Gastrocnemius medialis (tissue), 4 donors: ENCODE measurements at regions not wholly inside any gene's neighbourhood (a gene's known extent, or its start where the extent isn't known, plus 50 kb on each side); places are given as distances from the start of the nearest gene placed in this dataset.

Experiments
- ATAC-seq, 2 donors: fragments of 150-250 bp; one replicate each; pipeline ENCODE4 v1.9.1; 2016
- DNase-seq, 2 donors: peaks; one replicate each; pipeline ENCODE4 v3.0.0-alpha.2; 2019
- H3K27ac ChIP-seq, 4 donors: fragments of 200-600 bp; sonication (generic); 1 replicate in 1 of 4; 2 replicates in 3 of 4; pipeline ENCODE4 v1.5.1; 2016 to 2018; ENCODE audit warnings: mild to moderate bottlenecking in 2 of 4, moderate library complexity in 1 of 4
- H3K27me3 ChIP-seq, 3 donors: fragments of 200-600 bp; sonication (generic) in 2 of 3; 1 replicate in 1 of 3; 2 replicates in 2 of 3; pipeline versions ENCODE4 v1.5.1 to v1.6.0; 2016 to 2019; ENCODE audit warnings: mild to moderate bottlenecking in 1 of 3, moderate library complexity in 1 of 3
- H3K36me3 ChIP-seq, 2 donors: fragments of 200-600 bp; sonication (generic) in 1 of 2; one replicate each; pipeline ENCODE4 v1.5.1; 2017 to 2018
- H3K4me1 ChIP-seq, 2 donors: fragments of 200-600 bp; sonication (generic) in 1 of 2; one replicate each; pipeline ENCODE4 v1.5.1; 2016 to 2017; ENCODE audit warnings: mild to moderate bottlenecking in 2 of 2
- H3K4me3 ChIP-seq, 4 donors: fragments of 200-600 bp; sonication (generic) in 3 of 4; 1 replicate in 1 of 4; 2 replicates in 3 of 4; pipeline ENCODE4 v1.5.1; 2016 to 2019; ENCODE audit warnings: mild to moderate bottlenecking in 2 of 4
- H3K9me3 ChIP-seq, 3 donors: fragments of 200-600 bp; sonication (generic) in 2 of 3; 1 replicate in 1 of 3; 2 replicates in 2 of 3; pipeline ENCODE4 v1.5.1; 2016 to 2019
- CTCF ChIP-seq, 5 experiments: fragments of 450-650 bp in 3 of 5; fragments of 200-600 bp in 2 of 5; sonication (generic) in 2 of 5; IDR thresholded peaks in 4 of 5; conservative IDR thresholded peaks in 1 of 5; 1 replicate in 4 of 5; 2 replicates in 1 of 5; pipeline ENCODE4 v1.5.1; 2016 to 2019; ENCODE audit warnings: antibody characterized with exemption in 5 of 5, mild to moderate bottlenecking in 3 of 5, moderate library complexity in 3 of 5
- POLR2A ChIP-seq, 2 donors: fragments of 450-650 bp; IDR thresholded peaks; one replicate each; pipeline ENCODE4 v1.6.1; 2017; ENCODE audit warnings: antibody characterized with exemption in 2 of 2, mild to moderate bottlenecking in 2 of 2, moderate library complexity in 2 of 2
- in situ Hi-C, 4 donors: fragments of 200-750 bp; cut with MboI; loops; one replicate each; pipeline versions ENCODE4 v1.15.0 to v1.8.0; 2017; ENCODE audit warnings: low sequenced_read_pairs in 4 of 4
- intact Hi-C: fragments of 100-400 bp; cut with DNase I; formaldehyde crosslinking; loops from one replicate; pipeline ENCODE4 v1.15.1; 2023; ENCODE audit warnings: low total_unique reads

- intact Hi-C loops = loop anchor here (10.0 kb wide), 1 partner anchor 258 kb away; no protein-coding TSS in a partner anchor
- peaks cover 0 to 2% (median 0%) of the 10 kb centered on the region in 3 donors for H3K27me3 ChIP-seq
- no peak overlapping the region for H3K4me3 ChIP-seq
- no peaks in the 10 kb centered on the region for H3K36me3 ChIP-seq
- H3K27ac ChIP-seq = no peak overlapping the region
- TF ChIP-seq POLR2A (IDR thresholded peaks at IDR 0.05) (no peak), CTCF (IDR thresholded peaks at IDR 0.05 in 4 of 5, conservative IDR thresholded peaks at IDR 0.05 in 1 of 5) (no peak)
- H3K4me1 ChIP-seq = peaks cover 0 to 4% of the 10 kb centered on the region in 2 donors
- H3K9me3 ChIP-seq = peaks cover 0 to 3% (median 0%) of the 10 kb centered on the region in 3 donors
- in situ Hi-C loops = no loop called here
- no peak for DNase-seq
- no peak for ATAC-seq
Measured at GRCh38 chr18:10047237-10047636, 133.4 kb downstream of the VAPA start.

GRCh38 chr18:10049747-10050146, 135.9 kb downstream of the VAPA start:
- intact Hi-C loops = loop anchor here (10.0 kb wide), 1 partner anchor 255 kb away; no protein-coding TSS in a partner anchor
- in situ Hi-C loops = no loop called here

GRCh38 chr18:10050956-10051355, 137.1 kb downstream of the VAPA start:
- intact Hi-C loops = no loop called here
- in situ Hi-C loops = no loop called here

More at GRCh38 chr18:10049747-10050146, 135.9 kb downstream of the VAPA start:
- Histone ChIP-seq H3K4me3 (no peak overlapping the region), H3K27me3 (peaks cover 0 to 2% (median 0%) of the 10 kb centered on the region in 3 donors), H3K4me1 (peaks cover 0 to 4% of the 10 kb centered on the region in 2 donors), H3K9me3 (no peaks in the 10 kb centered on the region), H3K36me3 (no peaks in the 10 kb centered on the region), H3K27ac (no peak overlapping the region)
- DNase-seq (no peak), ATAC-seq (no peak)
- TF ChIP-seq CTCF (IDR thresholded peaks at IDR 0.05 in 4 of 5, conservative IDR thresholded peaks at IDR 0.05 in 1 of 5) (no peak), POLR2A (IDR thresholded peaks at IDR 0.05) (no peak)

GRCh38 chr18:10051877-10052631, 138.2 kb downstream of the VAPA start:
- peak; percentile 53 to 73 for DNase-seq
- no peaks in the 10 kb centered on the region for H3K9me3 ChIP-seq
- H3K27me3 ChIP-seq = peaks cover 0 to 2% (median 0%) of the 10 kb centered on the region in 3 donors
- peaks cover 3 to 4% of the 10 kb centered on the region in 2 donors for H3K4me1 ChIP-seq
- intact Hi-C loops (no loop called here), in situ Hi-C loops (no loop called here)
- no peak overlapping the region for H3K4me3 ChIP-seq
- ATAC-seq = peak; percentile 86
- no peak for TF ChIP-seq CTCF (IDR thresholded peaks at IDR 0.05 in 4 of 5, conservative IDR thresholded peaks at IDR 0.05 in 1 of 5)
- TF ChIP-seq POLR2A (IDR thresholded peaks at IDR 0.05) = no peak
- peak overlapping the region; percentile 52 to 68 (median 56) for H3K27ac ChIP-seq
- H3K36me3 ChIP-seq = no peaks in the 10 kb centered on the region

More at GRCh38 chr18:10050956-10051355, 137.1 kb downstream of the VAPA start:
- no peaks in the 10 kb centered on the region for H3K9me3 ChIP-seq
- H3K27ac ChIP-seq = peak overlapping the region; percentile 52 to 68 (median 56)
- H3K4me1 ChIP-seq = peaks cover 3 to 4% of the 10 kb centered on the region in 2 donors
- peaks cover 0 to 2% (median 0%) of the 10 kb centered on the region in 3 donors for H3K27me3 ChIP-seq
- no peak for TF ChIP-seq CTCF (IDR thresholded peaks at IDR 0.05 in 4 of 5, conservative IDR thresholded peaks at IDR 0.05 in 1 of 5)
- TF ChIP-seq POLR2A (IDR thresholded peaks at IDR 0.05) = no peak
- ATAC-seq = peak; percentile 40 to 58
- H3K4me3 ChIP-seq = no peak overlapping the region
- no peaks in the 10 kb centered on the region for H3K36me3 ChIP-seq
- DNase-seq = no peak
